ENCODE measurements at regions not wholly inside any gene's neighbourhood (a gene's known extent, or its start where the extent isn't known, plus 50 kb on each side); places are given as distances from the start of the nearest gene placed in this dataset.

GRCh38 chr1:208433086-208433485, 188.9 kb upstream of the PLXNA2 start:
- Mint-ChIP-seq H3K36me3 (ENCODE audit: low read depth) (no peaks in the 10 kb centered on the region), H3K4me3 (no peak overlapping the region), H3K27me3 (peaks cover 1% of the 10 kb centered on the region), H3K27ac (no peak overlapping the region), H3K9me3 (no peaks in the 10 kb centered on the region), H3K4me1 (ENCODE audit: low read depth) (no peaks in the 10 kb centered on the region)
- ChIA-PET POLR2A (no interaction called here), CTCF (no interaction called here)
- DNase-seq (no peak), ATAC-seq (no peak)
- intact Hi-C loops (cut with micrococcal nuclease): no loop called here
- TF ChIP-seq CTCF (IDR thresholded peaks at IDR 0.05): no peak

DNA sequence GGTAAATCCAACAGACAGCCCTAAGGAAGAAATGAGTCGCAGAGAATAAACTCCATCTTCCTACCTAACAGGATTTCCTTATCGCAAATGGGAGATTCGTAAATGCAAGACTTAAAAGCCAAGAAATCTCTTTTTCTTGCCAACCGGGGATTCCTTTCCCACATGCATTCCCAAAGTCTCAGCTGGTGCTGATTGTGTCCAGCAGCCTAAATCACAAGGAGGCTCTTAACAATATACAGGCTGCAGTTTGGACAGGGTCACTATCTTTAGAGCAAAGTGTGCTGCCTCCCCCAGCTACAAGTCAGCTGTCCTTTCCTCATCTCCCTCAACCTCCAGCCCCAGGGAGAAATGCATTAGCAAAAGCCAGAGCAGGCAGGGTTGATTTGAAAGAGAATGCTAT, 189.8 kb upstream of the PLXNA2 start:
- intact Hi-C loops (cut with micrococcal nuclease): no loop called here
- H3K4me1 Mint-ChIP-seq (ENCODE audit: low read depth): no peaks in the 10 kb centered on the region
- TF ChIP-seq CTCF (IDR thresholded peaks at IDR 0.05): no peak
- no peak for DNase-seq
- no peak overlapping the region for H3K4me3 Mint-ChIP-seq
- CTCF ChIA-PET: no interaction called here
- POLR2A ChIA-PET: no interaction called here
- H3K27me3 Mint-ChIP-seq: peaks cover 1% of the 10 kb centered on the region
- H3K9me3 Mint-ChIP-seq: no peaks in the 10 kb centered on the region
- H3K27ac Mint-ChIP-seq: no peak overlapping the region
- ATAC-seq: no peak
- H3K36me3 Mint-ChIP-seq (ENCODE audit: low read depth): no peaks in the 10 kb centered on the region

GRCh38 chr1:208437401-208437800, 193.2 kb upstream of the PLXNA2 start:
- DNase-seq (peak; percentile 5), ATAC-seq (peak; percentile 68)
- Mint-ChIP-seq H3K4me3 (no peak overlapping the region), H3K27ac (no peak overlapping the region), H3K36me3 (ENCODE audit: low read depth) (no peaks in the 10 kb centered on the region), H3K27me3 (peaks cover 4% of the 10 kb centered on the region), H3K9me3 (no peaks in the 10 kb centered on the region), H3K4me1 (ENCODE audit: low read depth) (no peaks in the 10 kb centered on the region)
- TF ChIP-seq CTCF (IDR thresholded peaks at IDR 0.05): no peak
- intact Hi-C loops (cut with micrococcal nuclease): no loop called here
- POLR2A ChIA-PET: no interaction called here
- CTCF ChIA-PET: no interaction called here

DNA sequence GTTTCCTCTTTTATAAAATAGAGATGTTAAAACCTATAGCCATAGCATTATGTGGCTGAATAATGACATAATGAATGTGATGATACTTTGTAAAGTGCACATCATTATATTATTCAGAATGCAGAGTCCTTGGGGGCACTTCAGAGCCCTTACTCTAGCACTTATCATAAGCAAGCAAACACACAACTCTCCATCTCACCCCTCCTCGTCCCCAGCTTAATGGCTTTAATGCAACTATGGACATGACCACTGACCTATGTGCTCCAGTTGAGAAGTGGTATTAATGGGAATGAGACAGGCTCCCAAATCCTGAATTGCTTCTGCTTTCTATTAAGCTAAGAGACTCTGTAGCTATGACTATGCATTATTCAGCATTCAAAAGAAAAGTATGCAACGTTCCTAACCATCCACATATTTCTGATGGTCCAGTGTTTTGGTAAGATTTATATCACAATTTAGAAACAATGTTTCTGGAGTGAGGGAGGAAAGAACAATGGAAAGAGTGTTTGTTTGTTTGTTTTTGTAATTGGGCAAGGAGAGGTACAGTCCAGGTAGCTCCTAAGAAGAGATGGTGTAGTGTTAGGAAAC, 194.0 kb upstream of the PLXNA2 start:
- ATAC-seq (no peak), DNase-seq (no peak)
- intact Hi-C loops (cut with micrococcal nuclease): no loop called here
- POLR2A ChIA-PET: no interaction called here
- CTCF ChIA-PET: no interaction called here
- Mint-ChIP-seq H3K4me3 (no peak overlapping the region), H3K4me1 (ENCODE audit: low read depth) (no peaks in the 10 kb centered on the region), H3K27ac (no peak overlapping the region), H3K27me3 (peaks cover 4% of the 10 kb centered on the region), H3K9me3 (peaks cover 4% of the 10 kb centered on the region), H3K36me3 (ENCODE audit: low read depth) (no peaks in the 10 kb centered on the region)
- no peak for TF ChIP-seq CTCF (IDR thresholded peaks at IDR 0.05)

DNA sequence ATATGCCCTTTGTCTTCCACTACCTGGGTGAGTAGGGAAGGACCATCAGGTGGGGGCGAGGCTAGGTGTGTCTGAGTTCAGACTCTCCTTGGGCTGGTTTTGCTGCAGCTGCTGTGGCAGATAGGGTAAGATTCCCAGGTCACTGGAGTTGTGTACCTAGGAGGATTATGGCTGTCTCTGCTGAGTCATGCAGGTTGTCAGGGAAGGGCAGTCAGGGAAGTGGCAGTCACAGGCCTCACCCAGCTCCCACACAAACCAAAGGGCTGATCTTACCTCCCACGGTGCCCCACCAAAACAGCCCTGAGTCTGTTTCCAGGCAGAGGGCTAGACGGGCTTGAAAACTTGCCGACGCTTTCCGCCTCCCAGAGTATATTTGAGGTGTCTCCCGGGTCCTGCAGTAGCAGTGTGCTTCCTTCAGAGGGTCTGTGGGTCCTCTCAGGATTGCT, 201.6 kb upstream of the PLXNA2 start:
- POLR2A ChIA-PET: no interaction called here

More for the DNA sequence above, 201.6 kb upstream of the PLXNA2 start:
- H3K4me3 Mint-ChIP-seq: no peak overlapping the region
- H3K9me3 Mint-ChIP-seq: peaks cover 10% of the 10 kb centered on the region
- no peak for TF ChIP-seq CTCF (IDR thresholded peaks at IDR 0.05)
- intact Hi-C loops (cut with micrococcal nuclease): no loop called here
- peaks cover 15% of the 10 kb centered on the region for H3K27me3 Mint-ChIP-seq
- ATAC-seq (no peak), DNase-seq (no peak)
- no peaks in the 10 kb centered on the region for H3K4me1 Mint-ChIP-seq (ENCODE audit: low read depth)
- H3K36me3 Mint-ChIP-seq (ENCODE audit: low read depth): no peaks in the 10 kb centered on the region
- H3K27ac Mint-ChIP-seq: no peak overlapping the region
- CTCF ChIA-PET: no interaction called here
